NCI-H460 (cell line): ENCODE measurements at regions not wholly inside any gene's neighbourhood (a gene's known extent, or its start where the extent isn't known, plus 50 kb on each side); places are given as distances from the start of the nearest gene placed in this dataset.
"Not testable (repeated sequence)": the region's sequence is repeated elsewhere in the genome, so short reads cannot be mapped to it uniquely, and the experiment has no call there.

Source experiments
- DNase-seq: peaks from one replicate; pipeline ENCODE4 v3.0.0-alpha.2; 2016; ENCODE audit warnings: low read depth; ENCODE audit errors: extremely low read depth

DNA sequence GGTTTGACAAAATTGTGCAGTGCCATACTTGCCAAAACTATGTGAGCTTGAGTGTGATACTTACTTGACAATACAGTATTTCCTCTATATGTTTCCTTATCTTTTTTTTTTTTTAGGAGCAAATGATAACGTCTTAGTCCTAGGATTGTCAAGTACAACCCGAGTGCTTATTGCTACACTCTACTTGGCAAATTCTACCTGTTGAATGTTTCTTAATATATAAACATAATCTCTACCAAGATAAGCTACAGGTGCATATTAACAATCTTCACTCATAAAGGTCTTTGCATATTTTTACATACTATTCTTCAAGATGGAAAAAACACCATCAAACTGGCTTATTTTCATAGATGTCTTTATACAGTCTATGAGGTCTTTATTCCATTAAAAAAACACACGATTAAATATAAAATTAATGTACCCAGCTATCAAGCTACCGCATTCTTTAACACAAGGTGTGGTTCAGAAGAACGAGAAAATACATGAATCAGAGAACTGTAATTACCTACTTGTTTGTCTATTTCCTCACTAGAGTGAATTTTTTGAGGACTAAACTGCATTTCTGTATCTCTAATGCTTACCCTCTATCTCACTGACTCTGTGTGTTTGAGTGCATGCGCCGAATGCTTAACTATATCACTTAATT is 76.1 kb upstream of the PDSS1 start:
- no peak for DNase-seq

DNA sequence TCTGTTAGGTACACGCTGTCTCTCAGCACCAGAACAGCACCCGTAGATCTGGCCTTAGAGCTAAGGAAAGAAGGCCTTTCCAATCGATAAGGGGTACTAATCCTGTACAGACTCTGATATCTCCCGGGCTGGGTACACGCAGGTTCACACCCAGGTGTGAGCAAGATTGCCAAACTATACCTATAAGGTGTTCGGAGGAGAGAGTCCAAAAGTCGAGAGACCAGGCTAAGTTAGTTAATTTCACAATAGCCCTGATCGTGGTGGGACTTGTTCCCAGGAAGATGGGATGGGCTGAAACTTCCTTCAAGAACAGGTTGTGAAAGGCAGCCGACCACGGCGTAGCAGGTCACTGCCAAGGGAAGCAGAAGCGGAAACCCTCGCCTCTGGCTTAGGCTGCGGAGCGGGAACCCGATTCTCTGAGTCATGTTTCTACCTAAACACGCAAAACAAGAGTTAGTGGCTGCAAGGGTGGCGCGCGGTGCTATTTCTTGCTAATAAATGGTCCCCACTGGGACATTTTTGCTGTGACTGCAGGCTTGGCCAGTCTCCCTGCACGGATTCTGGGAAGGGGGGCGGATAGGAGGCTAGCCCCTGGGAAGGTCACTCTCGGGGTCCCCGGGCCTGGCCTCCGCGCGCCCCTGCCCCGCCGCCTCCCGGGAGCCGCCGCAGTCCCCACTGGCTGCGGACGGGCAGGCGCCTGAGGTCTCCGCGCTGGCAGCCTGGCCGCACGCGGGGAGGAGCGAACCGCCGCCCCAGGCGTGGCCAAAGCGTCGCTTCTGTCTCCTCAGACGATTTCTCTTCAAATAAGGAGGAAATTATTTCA is 75.4 kb upstream of the PDSS1 start:
- peak; percentile 11 for DNase-seq

DNA sequence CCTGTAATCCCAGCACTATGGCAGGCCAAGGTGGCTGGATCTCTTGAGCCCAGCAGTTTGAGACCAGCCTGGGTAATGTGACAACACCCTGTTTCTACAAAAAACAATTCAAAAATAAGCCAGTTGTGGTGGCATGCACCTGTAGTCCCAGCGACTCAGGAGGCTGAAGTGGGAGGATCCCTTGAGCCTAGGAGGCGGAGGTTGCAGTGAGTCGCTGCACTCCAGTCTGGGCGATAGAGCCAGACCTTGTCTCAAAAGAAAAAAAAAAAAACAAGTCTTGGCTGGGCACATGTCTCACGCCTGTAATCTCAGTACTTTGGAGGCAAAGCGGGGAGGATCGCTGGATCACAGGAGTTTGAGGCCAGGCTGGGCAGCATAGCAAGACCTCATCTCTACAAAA is 74.6 kb upstream of the PDSS1 start:
- DNase-seq = no peak

DNA sequence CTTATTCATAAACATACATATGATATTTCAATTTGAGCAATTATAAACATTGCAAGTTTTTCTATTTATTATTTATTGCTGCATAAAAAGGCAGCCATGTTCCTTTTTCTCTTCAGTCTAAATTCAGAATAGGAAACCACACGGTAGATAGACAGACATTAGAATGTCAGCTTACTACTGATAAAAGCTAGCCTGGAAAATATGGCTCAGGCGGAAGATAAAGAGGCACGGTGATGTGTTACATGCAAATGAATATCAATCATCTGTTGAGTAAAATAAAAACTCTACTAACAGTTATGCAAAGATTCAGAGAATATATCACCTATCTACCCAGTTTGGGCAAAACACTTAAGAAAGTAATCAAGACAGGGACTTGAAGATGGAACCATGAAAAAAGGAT is 73.5 kb upstream of the PDSS1 start:
- no peak for DNase-seq

DNA sequence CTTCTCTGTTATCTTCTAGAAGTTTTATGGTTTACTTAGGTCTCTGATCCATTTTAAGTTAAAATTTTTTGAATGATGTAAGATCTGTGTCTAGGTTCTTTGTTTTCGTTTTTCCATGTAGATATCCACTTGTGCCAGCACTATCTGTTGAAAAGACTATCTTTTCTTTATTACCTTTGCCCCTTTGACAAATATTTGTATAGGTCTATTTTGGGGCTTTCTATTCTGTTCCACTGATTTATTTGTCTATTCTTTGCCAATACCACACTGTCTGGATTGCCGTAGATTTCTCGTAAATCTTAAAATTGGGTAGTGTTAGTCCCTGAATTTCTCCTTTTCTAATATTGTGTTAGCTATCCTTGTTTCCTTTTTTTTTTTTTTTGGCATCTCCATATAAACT is 71.4 kb upstream of the PDSS1 start:
- DNase-seq = no peak

DNA sequence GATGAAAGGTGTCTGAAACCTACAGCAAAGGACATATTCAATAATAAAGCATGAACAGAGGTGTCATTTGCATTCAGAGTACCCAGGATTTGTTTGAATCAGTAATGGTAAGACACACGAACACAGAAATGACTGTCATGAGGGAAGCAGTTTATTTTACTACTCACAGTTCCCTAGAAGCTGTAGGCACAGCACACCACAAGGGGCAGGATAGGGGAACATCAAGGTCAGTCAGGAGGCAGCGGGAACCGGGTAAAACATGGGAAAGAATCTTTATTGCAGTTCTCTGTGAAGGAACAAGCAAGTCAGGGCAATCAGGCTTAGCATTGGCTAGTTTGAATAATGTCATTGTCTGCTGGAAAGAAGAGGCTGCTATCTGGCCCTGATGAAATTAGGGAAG is 70.2 kb upstream of the PDSS1 start:
- no peak for DNase-seq

DNA sequence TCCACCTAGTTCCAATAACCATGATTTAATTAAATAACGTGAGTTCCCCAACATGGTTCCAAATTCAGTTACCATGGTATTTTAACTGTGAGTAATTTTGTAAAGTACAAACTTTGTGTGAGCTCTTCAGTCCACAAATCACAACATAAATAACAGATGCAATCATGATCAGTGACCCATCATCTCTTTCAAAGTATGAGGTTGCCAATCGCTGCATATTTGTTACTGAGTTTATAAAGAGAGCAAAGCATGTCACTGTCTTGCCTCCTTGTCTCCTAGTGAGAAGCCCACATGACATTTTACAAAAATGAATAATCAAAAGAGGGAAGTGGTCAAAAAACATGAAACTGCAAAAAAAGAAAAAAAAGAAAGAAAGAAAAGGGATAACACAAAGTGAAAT is 69.1 kb upstream of the PDSS1 start:
- DNase-seq = no peak

DNA sequence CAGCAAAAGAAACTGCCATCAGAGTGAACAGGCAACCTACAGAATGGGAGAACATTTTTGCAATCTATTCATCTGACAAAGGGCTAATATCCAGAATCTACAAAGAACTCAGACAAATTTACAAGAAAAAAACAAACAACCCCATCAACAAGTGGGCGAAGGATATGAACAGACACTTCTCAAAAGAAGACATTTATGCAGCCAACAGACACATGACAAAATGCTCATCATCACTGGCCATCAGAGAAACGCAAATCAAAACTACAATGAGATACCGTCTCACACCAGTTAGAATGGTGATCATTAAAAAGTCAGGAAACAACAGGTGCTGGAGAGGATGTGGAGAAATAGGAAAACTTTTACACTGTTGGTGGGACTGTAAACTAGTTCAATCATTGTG is 65.3 kb upstream of the PDSS1 start:
- not testable (repeated sequence) for DNase-seq

DNA sequence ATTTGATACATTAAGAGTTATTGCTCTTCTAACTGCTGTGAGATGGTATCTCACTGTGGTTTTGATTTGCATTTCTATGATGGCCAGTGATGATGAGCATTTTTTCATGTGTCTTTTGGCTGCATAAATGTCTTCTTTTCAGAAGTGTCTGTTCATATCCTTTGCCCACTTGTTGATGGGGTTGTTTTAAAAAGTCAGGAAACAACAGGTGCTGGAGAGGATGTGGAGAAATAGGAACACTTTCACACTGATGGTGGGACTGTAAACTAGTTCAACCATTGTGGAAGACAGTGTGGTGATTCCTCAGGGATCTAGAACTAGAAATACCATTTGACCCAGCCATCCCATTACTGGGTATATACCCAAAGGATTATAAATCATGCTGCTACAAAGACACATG is 63.4 kb upstream of the PDSS1 start:
- DNase-seq = not testable (repeated sequence)

DNA sequence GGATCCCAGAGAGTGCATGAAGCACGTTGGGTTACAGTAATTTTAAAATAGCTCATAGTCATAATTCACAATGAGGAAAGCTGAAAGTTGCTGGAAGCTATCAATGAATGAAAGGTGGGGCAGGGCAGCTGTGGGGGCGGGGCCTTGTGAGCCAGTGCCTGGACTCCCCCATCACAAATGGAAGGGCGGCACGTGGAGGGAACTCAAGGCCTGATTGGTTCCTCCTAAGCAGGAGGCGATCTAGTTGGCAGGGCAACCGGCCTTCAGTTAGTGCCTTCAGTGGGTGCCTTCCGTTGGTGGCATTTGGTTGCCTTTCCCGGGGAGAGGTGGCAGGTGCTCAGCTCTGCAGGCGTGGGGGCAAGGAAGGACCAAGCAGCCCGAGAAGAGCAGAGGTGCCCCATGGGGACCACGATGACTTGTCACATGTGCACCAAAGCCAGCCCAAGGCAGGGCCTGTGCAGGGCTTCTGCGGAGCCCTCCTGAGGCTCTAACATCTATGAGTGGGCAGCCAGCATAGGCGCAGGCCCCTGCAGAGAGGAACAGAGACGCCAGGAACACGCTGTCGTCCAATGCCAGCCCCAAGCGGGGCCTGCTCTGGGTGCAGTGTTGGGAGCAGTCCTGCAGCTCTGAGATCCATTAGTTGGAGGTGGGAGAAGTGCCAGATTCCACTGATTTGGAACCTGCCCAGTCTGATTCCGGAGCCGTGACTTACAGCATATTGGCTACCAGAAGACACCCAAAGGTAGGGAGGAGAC is 59.8 kb upstream of the PDSS1 start:
- DNase-seq = no peak

DNA sequence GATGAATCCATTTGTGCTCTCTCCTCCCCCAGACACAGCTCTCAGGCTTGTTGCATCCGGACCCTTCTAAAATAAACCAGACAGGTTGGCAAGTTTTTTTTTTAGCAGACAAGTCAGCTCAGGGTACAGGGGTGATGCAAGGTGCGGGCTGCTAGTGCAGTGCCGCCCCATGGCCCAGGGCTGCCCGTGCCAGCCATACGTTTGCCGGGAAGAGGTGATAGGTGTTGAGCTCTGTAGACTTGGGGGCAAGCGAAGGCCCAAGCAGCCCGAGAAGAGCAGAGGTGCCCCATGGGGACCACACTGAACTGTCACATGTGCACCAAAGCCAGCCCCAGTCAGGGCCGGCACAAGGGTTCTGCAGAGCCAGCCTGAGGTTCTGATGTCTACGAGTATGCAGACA is 57.1 kb upstream of the PDSS1 start:
- no peak for DNase-seq

DNA sequence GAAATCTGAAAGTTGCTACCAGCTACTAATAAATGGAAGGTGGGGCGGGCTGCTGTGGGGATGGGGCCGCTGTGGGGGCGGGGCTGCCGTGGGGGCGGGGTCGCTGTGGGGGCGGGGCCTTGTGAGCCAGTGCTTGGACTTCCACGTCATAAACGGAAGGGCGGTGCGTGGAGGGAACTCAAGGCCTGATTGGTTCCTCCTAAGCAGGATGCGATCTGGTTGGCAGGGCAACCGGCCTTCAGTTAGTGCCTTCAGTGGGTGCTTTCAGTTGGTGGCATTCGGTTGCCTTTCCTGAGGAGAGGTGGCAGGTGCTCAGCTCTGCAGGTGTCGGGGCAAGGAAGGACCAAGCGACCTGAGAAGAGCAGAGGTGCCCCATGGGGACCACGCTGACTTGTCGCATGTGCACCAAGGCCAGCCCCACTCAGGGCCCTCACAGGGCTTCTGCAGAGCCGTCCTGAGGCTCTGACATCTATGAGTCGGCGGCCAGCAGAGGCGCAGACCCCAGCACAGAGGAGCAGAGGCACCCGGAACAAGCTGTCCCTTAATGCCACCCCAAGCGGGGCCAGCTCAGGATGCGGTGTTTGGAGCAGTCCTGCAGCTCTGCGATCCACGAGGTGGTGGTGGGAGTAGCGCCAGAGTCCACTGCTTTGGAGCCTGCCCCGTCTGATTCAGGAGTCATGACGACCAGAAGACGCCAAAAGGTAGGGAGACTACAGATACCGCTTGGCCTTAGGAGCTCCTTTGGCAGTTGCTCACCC is 54.4 kb upstream of the PDSS1 start:
- DNase-seq = no peak

DNA sequence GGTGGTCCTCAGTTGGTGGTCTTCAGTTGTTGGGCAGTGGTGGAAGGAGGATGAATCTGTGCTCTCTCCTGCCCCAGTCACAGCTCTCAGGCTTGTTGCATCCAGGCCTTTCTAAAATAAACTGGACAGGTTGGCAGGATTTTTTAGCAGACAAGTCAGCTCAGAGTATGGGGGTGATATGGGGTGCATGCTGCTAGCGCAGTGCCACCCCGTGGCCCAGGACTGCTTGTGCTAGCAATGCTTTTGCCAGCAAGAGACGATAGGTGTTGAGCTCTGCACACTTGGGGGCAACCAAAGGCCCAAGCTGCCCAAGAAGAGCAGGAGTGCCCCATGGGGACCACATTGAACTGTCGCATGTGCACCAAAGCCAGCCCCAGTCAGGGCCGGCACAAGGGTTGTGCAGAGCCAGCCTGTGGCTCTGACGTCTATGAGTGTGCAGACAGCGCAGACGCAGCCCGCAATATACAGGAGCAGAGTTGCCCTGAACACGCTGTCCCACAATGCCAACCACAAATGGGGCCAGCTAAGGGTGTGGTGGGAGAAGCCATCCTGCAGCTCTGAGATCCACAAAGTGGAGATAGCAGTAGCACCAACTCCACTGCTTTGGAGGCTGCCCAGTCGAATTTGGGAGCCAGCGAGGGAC is 49.8 kb upstream of the PDSS1 start:
- DNase-seq = no peak
